Activated B cell treated with CpG ODN at 0.5 μM for 24 hours (primary cell): ENCODE measurements at regions not wholly inside any gene's neighbourhood (a gene's known extent, or its start where the extent isn't known, plus 50 kb on each side); places are given as distances from the start of the nearest gene placed in this dataset.

ENCODE experiments used
- ATAC-seq: fragments of 200-7000 bp; cut with Tn5 transposase; one replicate; pipeline ENCODE4 v1.10.0; 2021; ENCODE audit warnings: low read depth, mild to moderate bottlenecking, moderate library complexity
- CTCF ChIA-PET: fragments of 350-600 bp; sonication (Branson Sonifier 250); formaldehyde crosslinking; loops from one replicate; lab custom pipeline; 2021; ENCODE audit warnings: antibody characterized with exemption; lab: Charles Lee
- POLR2A ChIA-PET: fragments of 350-600 bp; sonication (Branson Sonifier 250); formaldehyde crosslinking; loops from one replicate; lab custom pipeline; 2021; ENCODE audit warnings: antibody characterized with exemption; lab: Charles Lee
- DNase-seq: peaks from one replicate; pipeline ENCODE4 v3.0.0; 2022
- H3K27ac Mint-ChIP-seq: one replicate; pipeline ENCODE4 v1.8.0; 2020; ENCODE audit warnings: mixed read lengths
- H3K27me3 Mint-ChIP-seq: one replicate; pipeline ENCODE4 v1.8.0; 2021; ENCODE audit warnings: mixed read lengths
- H3K36me3 Mint-ChIP-seq: one replicate; pipeline ENCODE4 v1.8.0; 2021; ENCODE audit warnings: low read depth, mixed read lengths
- H3K4me1 Mint-ChIP-seq: one replicate; pipeline ENCODE4 v1.8.0; 2021; ENCODE audit warnings: mixed read lengths
- H3K4me3 Mint-ChIP-seq: one replicate; pipeline ENCODE4 v1.8.0; 2020; ENCODE audit warnings: mild to moderate bottlenecking, mixed read lengths
- H3K9me3 Mint-ChIP-seq: one replicate; pipeline ENCODE4 v1.8.0; 2020; ENCODE audit warnings: mixed read lengths
- intact Hi-C: fragments of 100-400 bp; cut with micrococcal nuclease; formaldehyde crosslinking; loops from one replicate; pipeline ENCODE4 v1.15.1; 2024
- TF ChIP-seq, protein P1 (sequence below): fragments of 200-600 bp; IDR thresholded peaks from one replicate; pipeline ENCODE4 v1.8.0; 2022; ENCODE audit warnings: antibody characterized with exemption, mild to moderate bottlenecking

DNA sequence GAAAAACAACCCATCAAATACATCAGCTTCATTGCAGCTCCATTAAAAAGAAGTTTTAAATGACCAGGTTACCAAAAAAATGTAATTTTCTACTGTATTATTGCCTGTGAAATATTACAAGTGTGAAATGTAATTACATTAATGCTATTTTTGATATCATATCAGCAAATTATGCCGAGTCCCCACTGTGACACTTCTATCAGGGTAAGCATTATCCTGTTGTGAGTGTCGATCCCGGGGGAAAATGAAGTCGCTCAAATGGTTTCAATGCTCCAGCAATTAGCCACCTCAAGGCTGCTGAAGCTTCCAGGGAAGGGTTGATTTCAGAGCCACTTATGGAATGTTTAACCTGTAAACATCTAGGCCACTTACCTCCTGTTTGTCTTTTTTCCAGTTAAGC is 70.4 kb downstream of the RCN1 start:
- no peak overlapping the region for H3K4me3 Mint-ChIP-seq
- CTCF ChIA-PET = no interaction called here
- peaks cover 2% of the 10 kb centered on the region for H3K9me3 Mint-ChIP-seq

DNA sequence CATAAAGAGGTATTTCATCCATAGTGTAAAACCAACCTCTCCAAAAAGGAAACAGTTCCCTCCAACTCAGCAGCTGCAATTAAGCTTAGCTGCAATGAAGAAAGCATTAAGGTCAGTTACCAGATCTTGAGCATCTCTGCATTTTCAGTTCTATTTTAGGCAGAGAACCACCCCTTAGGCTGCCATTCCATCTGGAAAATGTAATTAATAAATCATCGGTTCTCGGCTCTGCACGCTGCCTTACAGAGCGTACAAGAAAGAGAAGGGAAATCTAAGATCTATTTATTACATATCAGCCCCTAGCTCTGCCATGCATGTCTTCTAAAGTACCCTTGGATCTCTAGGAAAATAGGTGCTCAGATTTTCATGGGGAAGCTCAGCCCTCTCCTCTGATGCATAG is 71.5 kb downstream of the RCN1 start:
- Mint-ChIP-seq H3K9me3 (no peaks in the 10 kb centered on the region), H3K36me3 (no peaks in the 10 kb centered on the region), H3K27me3 (peaks cover 10% of the 10 kb centered on the region), H3K4me3 (no peak overlapping the region), H3K4me1 (no peaks in the 10 kb centered on the region), H3K27ac (no peak overlapping the region)
- ATAC-seq (no peak), DNase-seq (no peak)
- TF ChIP-seq, protein P1, sequence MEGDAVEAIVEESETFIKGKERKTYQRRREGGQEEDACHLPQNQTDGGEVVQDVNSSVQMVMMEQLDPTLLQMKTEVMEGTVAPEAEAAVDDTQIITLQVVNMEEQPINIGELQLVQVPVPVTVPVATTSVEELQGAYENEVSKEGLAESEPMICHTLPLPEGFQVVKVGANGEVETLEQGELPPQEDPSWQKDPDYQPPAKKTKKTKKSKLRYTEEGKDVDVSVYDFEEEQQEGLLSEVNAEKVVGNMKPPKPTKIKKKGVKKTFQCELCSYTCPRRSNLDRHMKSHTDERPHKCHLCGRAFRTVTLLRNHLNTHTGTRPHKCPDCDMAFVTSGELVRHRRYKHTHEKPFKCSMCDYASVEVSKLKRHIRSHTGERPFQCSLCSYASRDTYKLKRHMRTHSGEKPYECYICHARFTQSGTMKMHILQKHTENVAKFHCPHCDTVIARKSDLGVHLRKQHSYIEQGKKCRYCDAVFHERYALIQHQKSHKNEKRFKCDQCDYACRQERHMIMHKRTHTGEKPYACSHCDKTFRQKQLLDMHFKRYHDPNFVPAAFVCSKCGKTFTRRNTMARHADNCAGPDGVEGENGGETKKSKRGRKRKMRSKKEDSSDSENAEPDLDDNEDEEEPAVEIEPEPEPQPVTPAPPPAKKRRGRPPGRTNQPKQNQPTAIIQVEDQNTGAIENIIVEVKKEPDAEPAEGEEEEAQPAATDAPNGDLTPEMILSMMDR = no peak
- ChIA-PET CTCF (no interaction called here), POLR2A (no interaction called here)
- intact Hi-C loops = no loop called here

More for the DNA sequence above, 70.4 kb downstream of the RCN1 start:
- H3K27me3 Mint-ChIP-seq = peaks cover 10% of the 10 kb centered on the region
- TF ChIP-seq, protein P1 = no peak
- H3K36me3 Mint-ChIP-seq = no peaks in the 10 kb centered on the region
- no peak overlapping the region for H3K27ac Mint-ChIP-seq
- POLR2A ChIA-PET = no interaction called here
- no peak for ATAC-seq
- no peak for DNase-seq
- no peaks in the 10 kb centered on the region for H3K4me1 Mint-ChIP-seq
- intact Hi-C loops = no loop called here

DNA sequence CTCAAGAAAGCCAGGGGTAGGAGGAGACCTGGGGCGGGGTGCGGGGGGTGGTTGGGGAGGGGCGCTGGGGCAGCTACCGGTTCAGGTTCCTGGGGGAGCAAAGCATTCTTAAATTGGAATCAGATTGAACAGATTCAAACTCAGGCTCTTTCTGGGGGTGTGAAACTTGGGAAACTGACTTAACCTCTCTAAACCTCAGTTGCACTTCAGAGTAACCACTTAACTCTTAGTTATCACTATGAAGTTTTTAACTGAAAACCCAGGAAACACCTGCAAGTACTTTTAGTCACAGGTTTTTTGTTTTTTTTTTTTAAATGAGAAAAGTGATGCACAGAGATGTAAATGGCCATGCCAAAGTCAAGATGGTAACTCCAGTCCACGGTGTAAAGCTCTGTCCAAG is 72.0 kb downstream of the RCN1 start:
- H3K4me1 Mint-ChIP-seq = no peaks in the 10 kb centered on the region
- ATAC-seq (no peak), DNase-seq (no peak)
- CTCF ChIA-PET = no interaction called here
- H3K27me3 Mint-ChIP-seq = peaks cover 10% of the 10 kb centered on the region
- intact Hi-C loops = no loop called here
- no peaks in the 10 kb centered on the region for H3K36me3 Mint-ChIP-seq
- H3K9me3 Mint-ChIP-seq = no peaks in the 10 kb centered on the region
- TF ChIP-seq, protein P1 = no peak
- H3K4me3 Mint-ChIP-seq = no peak overlapping the region
- H3K27ac Mint-ChIP-seq = no peak overlapping the region
- POLR2A ChIA-PET = no interaction called here

DNA sequence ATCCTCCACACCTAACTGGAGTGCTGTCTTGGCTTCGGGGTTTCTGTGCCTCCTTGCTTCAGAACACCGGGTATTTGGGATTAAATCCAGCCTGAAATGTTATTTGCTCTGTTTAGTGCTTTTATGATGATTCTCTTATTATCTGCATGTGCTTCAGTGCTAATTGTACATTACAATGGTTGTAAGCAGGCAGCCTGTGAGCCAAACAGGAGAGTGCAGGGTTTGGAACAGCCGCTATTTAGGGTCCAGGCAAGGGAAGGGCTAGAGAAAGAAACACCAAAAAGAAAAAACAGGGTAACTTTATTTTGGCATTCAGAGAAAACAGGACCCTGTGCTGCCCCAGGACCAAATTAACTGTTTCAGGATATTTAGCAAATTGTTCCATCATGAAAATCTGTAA is 72.7 kb downstream of the RCN1 start:
- ChIA-PET CTCF (interaction anchor here (0.9 kb wide), 1 partner anchor 111 kb away, joined by 5 read pairs; no protein-coding TSS in a partner anchor), POLR2A (no interaction called here)
- TF ChIP-seq, protein P1 = no peak
- H3K27ac Mint-ChIP-seq = no peak overlapping the region
- no peak for ATAC-seq
- intact Hi-C loops = no loop called here
- no peak for DNase-seq
- no peak overlapping the region for H3K4me3 Mint-ChIP-seq
- no peaks in the 10 kb centered on the region for H3K4me1 Mint-ChIP-seq
- H3K36me3 Mint-ChIP-seq = no peaks in the 10 kb centered on the region
- peaks cover 10% of the 10 kb centered on the region for H3K27me3 Mint-ChIP-seq
- H3K9me3 Mint-ChIP-seq = no peaks in the 10 kb centered on the region

DNA sequence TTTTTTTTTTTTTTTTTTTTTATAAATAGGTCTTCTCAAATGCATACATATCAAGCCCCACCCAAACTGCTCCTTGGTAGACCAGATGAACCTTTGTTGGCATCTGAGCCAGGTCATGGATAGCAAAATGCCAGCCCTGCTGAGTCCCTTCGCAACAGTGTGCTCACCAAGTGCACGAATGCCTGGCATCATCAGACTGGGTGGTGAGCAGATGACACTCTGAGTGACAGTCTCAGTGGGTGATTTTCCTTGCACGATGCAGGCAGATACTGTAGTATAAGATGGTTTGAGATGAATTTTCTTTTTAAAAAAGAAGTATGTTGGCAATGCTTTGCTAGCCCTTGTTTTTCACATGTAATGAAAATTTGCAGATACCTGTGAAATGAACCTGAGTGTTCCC is 74.0 kb downstream of the RCN1 start:
- no peak for ATAC-seq
- peaks cover 12% of the 10 kb centered on the region for H3K27me3 Mint-ChIP-seq
- ChIA-PET CTCF (no interaction called here), POLR2A (no interaction called here)
- H3K4me3 Mint-ChIP-seq = no peak overlapping the region
- H3K36me3 Mint-ChIP-seq = no peaks in the 10 kb centered on the region
- TF ChIP-seq, protein P1 = no peak
- intact Hi-C loops = no loop called here
- DNase-seq = no peak
- no peak overlapping the region for H3K27ac Mint-ChIP-seq
- H3K9me3 Mint-ChIP-seq = no peaks in the 10 kb centered on the region
- H3K4me1 Mint-ChIP-seq = no peaks in the 10 kb centered on the region
